Upper lobe of left lung (tissue), 6 donors: ENCODE measurements at regions not wholly inside any gene's neighbourhood (a gene's known extent, or its start where the extent isn't known, plus 50 kb on each side); places are given as distances from the start of the nearest gene placed in this dataset.

Experiments
- ATAC-seq, 2 donors: fragments of 200-7000 bp; cut with Tn5 transposase; one replicate each; pipeline ENCODE4 v1.9.1; 2022; ENCODE audit warnings: mild to moderate bottlenecking in 2 of 2, moderate library complexity in 2 of 2; ENCODE audit not compliant: low FRiP score in 2 of 2
- DNase-seq, 2 donors: peaks; one replicate each; pipeline ENCODE4 v3.0.0-alpha.2; 2019 to 2020
- H3K27ac ChIP-seq, 4 donors: fragments of 200-600 bp; sonication (generic); one replicate each; pipeline ENCODE4 v1.5.1; 2016 to 2019
- H3K27me3 ChIP-seq, 4 donors: fragments of 200-600 bp; sonication (generic); one replicate each; pipeline ENCODE4 v1.5.1; 2017 to 2019
- H3K36me3 ChIP-seq, 4 donors: fragments of 200-600 bp; sonication (generic); one replicate each; pipeline ENCODE4 v1.5.1; 2016 to 2019
- H3K4me1 ChIP-seq, 4 donors: fragments of 200-600 bp; sonication (generic); one replicate each; pipeline ENCODE4 v1.5.1; 2018 to 2019
- H3K4me3 ChIP-seq, 4 donors: fragments of 200-600 bp; sonication (generic); one replicate each; pipeline ENCODE4 v1.5.1; 2017 to 2019; ENCODE audit warnings: mild to moderate bottlenecking in 2 of 4, moderate library complexity in 1 of 4
- H3K9me3 ChIP-seq, 4 donors: fragments of 200-600 bp; sonication (generic); one replicate each; pipeline ENCODE4 v1.5.1; 2018 to 2019
- EP300 ChIP-seq, 4 donors: sonication (generic); formaldehyde crosslinking; IDR thresholded peaks; one replicate each; pipeline ENCODE4 v1.5.1; 2017; ENCODE audit warnings: antibody characterized with exemption in 4 of 4, control low read depth in 2 of 4
- POLR2A ChIP-seq, 4 donors: fragments of 450-650 bp; IDR thresholded peaks; one replicate each; pipeline ENCODE4 v1.5.1; 2016 to 2017; ENCODE audit warnings: antibody characterized with exemption in 4 of 4, mild to moderate bottlenecking in 2 of 4
- POLR2AphosphoS5 ChIP-seq, 2 donors: sonication (generic); formaldehyde crosslinking; IDR thresholded peaks; one replicate each; pipeline ENCODE4 v1.5.1; 2017; ENCODE audit warnings: antibody characterized with exemption in 2 of 2
- WGBS, 2 donors: methylation state at CpG; one replicate each; pipeline ENCODE4 v1.1.5; 2017 to 2018; 5-methylcytosine and 5-hydroxymethylcytosine counted together
- TF ChIP-seq, protein P1 (sequence below), 6 experiments: fragments of 450-650 bp in 4 of 6; fragments of 200-600 bp in 2 of 6; sonication (generic) in 2 of 6; IDR thresholded peaks; one replicate each; pipeline ENCODE4 v1.5.1; 2016 to 2019; ENCODE audit warnings: antibody characterized with exemption in 6 of 6
- donor health status: DM: no; HTN: no; CAD: no; lungs with moderate emphysema.
- donor health status: DM: no; HTN: yes; CAD: no; lungs with severe emphysema.

DNA sequence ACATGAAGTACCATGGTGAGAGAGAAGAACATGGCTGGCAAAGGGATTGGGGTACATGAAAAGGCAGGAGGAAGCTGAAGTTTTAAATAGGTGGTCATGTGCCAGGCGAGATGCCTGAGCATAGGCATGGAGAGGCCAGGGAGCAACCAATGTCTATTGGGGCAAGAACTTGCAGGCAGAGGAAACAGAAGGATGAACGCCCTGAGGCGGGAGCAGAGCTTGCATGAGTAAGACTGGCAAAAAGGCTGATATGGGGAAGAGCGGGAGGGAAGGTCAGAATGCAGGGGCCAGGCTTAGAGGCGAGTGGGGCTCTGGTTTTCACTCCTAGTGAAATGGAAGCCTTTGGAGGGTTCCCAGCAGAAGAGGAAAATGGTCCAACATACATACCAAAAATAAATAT lies 52.5 kb upstream of the VSTM5 start:
- ATAC-seq = no peak
- Histone ChIP-seq H3K27me3 (no peaks in the 10 kb centered on the region), H3K27ac (no peak overlapping the region), H3K4me3 (no peak overlapping the region), H3K9me3 (no peaks in the 10 kb centered on the region), H3K36me3 (no peaks in the 10 kb centered on the region), H3K4me1 (no peaks in the 10 kb centered on the region)
- no peak for DNase-seq
- TF ChIP-seq, protein P1, sequence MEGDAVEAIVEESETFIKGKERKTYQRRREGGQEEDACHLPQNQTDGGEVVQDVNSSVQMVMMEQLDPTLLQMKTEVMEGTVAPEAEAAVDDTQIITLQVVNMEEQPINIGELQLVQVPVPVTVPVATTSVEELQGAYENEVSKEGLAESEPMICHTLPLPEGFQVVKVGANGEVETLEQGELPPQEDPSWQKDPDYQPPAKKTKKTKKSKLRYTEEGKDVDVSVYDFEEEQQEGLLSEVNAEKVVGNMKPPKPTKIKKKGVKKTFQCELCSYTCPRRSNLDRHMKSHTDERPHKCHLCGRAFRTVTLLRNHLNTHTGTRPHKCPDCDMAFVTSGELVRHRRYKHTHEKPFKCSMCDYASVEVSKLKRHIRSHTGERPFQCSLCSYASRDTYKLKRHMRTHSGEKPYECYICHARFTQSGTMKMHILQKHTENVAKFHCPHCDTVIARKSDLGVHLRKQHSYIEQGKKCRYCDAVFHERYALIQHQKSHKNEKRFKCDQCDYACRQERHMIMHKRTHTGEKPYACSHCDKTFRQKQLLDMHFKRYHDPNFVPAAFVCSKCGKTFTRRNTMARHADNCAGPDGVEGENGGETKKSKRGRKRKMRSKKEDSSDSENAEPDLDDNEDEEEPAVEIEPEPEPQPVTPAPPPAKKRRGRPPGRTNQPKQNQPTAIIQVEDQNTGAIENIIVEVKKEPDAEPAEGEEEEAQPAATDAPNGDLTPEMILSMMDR (IDR thresholded peaks at IDR 0.05) = no peak
- TF ChIP-seq POLR2AphosphoS5 (IDR thresholded peaks at IDR 0.05) (no peak), POLR2A (IDR thresholded peaks at IDR 0.05) (no peak), EP300 (IDR thresholded peaks at IDR 0.05) (no peak)
- WGBS, 2 donors = 80 to 81% methylated on average over 5 of the region's 5 CpGs

DNA sequence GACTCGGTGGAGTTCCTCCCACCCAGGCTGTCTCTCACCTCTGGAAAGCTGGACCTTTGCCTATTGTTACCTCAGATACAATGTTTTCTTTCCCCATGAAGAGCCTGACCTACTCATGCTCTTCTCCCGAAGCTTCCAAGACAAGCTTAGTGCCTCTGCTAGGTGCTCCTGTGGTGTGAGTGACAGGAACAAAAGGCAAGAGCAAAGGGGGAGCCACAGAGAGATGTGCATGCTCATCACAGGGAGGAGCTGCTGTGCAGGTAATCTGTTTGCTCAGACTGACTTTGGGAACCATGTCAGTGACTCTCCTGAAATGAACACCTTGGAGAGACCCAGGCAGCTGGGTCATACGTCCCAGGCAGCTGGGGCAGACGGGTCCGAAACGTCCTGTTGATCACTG lies 53.6 kb upstream of the VSTM5 start:
- H3K27ac ChIP-seq = no peak overlapping the region
- TF ChIP-seq POLR2AphosphoS5 (IDR thresholded peaks at IDR 0.05) (no peak), POLR2A (IDR thresholded peaks at IDR 0.05) (no peak), EP300 (IDR thresholded peaks at IDR 0.05) (no peak)
- TF ChIP-seq, protein P1 (IDR thresholded peaks at IDR 0.05) = no peak
- no peaks in the 10 kb centered on the region for H3K27me3 ChIP-seq
- H3K9me3 ChIP-seq = no peaks in the 10 kb centered on the region
- no peaks in the 10 kb centered on the region for H3K4me1 ChIP-seq
- DNase-seq (no peak), ATAC-seq (no peak)
- 44 to 54% methylated on average over 6 of the region's 6 CpGs for WGBS, 2 donors
- H3K4me3 ChIP-seq = no peak overlapping the region
- H3K36me3 ChIP-seq = no peaks in the 10 kb centered on the region

DNA sequence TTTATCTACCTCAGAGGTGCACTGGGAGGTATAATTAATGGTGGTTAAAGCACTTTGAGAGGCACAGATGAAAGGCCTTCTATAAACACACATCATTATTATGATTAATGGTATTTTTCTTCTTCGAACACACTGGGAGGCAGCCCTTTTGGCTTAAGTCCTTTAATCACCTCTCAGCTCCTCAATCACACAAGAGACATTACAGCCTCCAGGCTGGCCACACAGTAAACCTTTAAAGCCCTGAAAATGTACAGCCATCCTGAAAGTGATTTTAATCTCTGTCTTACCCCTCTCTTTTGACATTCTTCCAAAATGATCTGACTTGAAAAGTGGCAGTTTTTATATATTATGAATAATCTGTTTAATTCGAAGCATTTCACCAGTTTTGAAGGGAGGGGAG lies 54.3 kb upstream of the VSTM5 start:
- no peak for DNase-seq
- Histone ChIP-seq H3K27me3 (no peaks in the 10 kb centered on the region), H3K4me1 (no peaks in the 10 kb centered on the region), H3K4me3 (no peak overlapping the region), H3K27ac (no peak overlapping the region), H3K9me3 (no peaks in the 10 kb centered on the region), H3K36me3 (no peaks in the 10 kb centered on the region)
- ATAC-seq = no peak
- TF ChIP-seq EP300 (IDR thresholded peaks at IDR 0.05) = no peak
- TF ChIP-seq POLR2AphosphoS5 (IDR thresholded peaks at IDR 0.05) = no peak
- TF ChIP-seq POLR2A (IDR thresholded peaks at IDR 0.05) = no peak
- TF ChIP-seq, protein P1 (IDR thresholded peaks at IDR 0.05) = no peak
- 32 to 43% methylated on average over 2 of the region's 2 CpGs for WGBS, 2 donors

DNA sequence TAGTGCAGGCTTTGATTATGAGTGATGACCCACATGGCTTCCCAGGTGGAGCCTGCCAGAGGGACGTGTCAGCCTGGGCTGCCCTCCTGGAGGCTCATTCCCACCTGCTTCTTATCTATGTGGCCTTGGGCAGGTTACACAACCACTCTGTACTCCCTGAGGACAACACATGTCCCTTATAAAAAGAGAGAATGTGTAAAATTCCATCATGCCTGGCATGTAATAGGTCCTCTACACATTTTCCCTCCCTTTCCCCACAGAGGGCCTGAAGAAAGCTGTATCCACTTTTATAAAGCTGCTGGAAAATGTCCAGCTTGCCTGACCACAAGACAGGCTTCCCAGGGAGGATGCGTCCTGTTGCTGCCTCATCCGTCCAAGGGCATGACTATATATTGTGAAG lies 55.0 kb upstream of the VSTM5 start:
- no peak overlapping the region for H3K27ac ChIP-seq
- no peak for DNase-seq
- ATAC-seq = no peak
- H3K36me3 ChIP-seq = no peaks in the 10 kb centered on the region
- H3K27me3 ChIP-seq = no peaks in the 10 kb centered on the region
- WGBS, 2 donors = 20 to 78% methylated on average over 1 to 3 of the region's 3 CpGs
- no peak overlapping the region for H3K4me3 ChIP-seq
- H3K4me1 ChIP-seq = no peaks in the 10 kb centered on the region
- TF ChIP-seq POLR2AphosphoS5 (IDR thresholded peaks at IDR 0.05) (no peak), EP300 (IDR thresholded peaks at IDR 0.05) (no peak), POLR2A (IDR thresholded peaks at IDR 0.05) (no peak)
- TF ChIP-seq, protein P1 (IDR thresholded peaks at IDR 0.05) = no peak
- no peaks in the 10 kb centered on the region for H3K9me3 ChIP-seq

DNA sequence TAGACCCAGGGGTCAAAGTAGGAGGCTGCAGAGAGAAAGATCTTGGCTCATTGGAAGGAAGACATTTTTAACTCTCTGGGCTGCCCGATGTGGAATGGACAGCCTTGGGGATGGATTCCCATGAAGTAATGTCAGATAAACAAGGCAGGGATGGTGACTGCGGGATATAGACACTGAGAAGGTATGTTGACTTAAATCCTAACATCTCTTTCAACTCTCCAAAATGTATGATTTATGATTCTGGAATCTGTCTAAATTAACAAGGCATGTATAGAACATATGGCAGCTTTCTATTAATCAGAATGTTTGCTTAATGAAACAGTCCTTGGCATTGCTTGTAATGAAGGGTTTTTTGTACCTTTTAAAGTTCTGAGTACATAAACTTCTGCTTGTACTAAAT lies 56.1 kb upstream of the VSTM5 start:
- ATAC-seq (no peak), DNase-seq (no peak)
- no peaks in the 10 kb centered on the region for H3K36me3 ChIP-seq
- 63 to 66% methylated on average over 2 of the region's 2 CpGs for WGBS, 2 donors
- no peaks in the 10 kb centered on the region for H3K27me3 ChIP-seq
- H3K9me3 ChIP-seq = no peaks in the 10 kb centered on the region
- no peak overlapping the region for H3K4me3 ChIP-seq
- H3K27ac ChIP-seq = no peak overlapping the region
- no peaks in the 10 kb centered on the region for H3K4me1 ChIP-seq
- no peak for TF ChIP-seq EP300 (IDR thresholded peaks at IDR 0.05)
- TF ChIP-seq, protein P1 (IDR thresholded peaks at IDR 0.05) = no peak
- TF ChIP-seq POLR2A (IDR thresholded peaks at IDR 0.05) = no peak
- no peak for TF ChIP-seq POLR2AphosphoS5 (IDR thresholded peaks at IDR 0.05)
